ENCODE measurements at regions not wholly inside any gene's neighbourhood (a gene's known extent, or its start where the extent isn't known, plus 50 kb on each side); places are given as distances from the start of the nearest gene placed in this dataset.

DNA sequence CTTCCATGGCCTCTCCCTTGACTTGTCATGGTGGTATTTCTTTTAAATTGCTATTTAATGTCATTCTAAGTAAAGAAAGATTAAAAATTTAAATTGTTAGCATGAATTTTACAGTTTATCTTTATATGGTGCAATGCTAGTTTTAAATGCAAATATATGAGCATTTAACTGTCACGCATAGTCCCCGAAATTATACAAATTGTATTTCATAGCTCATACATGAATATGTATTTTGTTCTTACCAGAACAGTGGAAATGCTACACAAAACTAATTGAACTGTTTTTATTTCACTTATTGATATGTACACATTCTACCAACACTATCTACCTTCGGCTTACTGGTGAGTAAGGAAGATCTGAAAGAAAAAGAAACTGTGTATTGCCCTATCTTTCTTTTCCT is 125.8 kb downstream of the CARTPT start:
- DNase-seq = no peak
- intact Hi-C loops (cut with micrococcal nuclease) = no loop called here
- no peaks in the 10 kb centered on the region for H3K36me3 Mint-ChIP-seq (ENCODE audit: low read depth)
- H3K4me3 Mint-ChIP-seq = no peak overlapping the region
- H3K4me1 Mint-ChIP-seq (ENCODE audit: low read depth) = no peaks in the 10 kb centered on the region
- H3K9me3 Mint-ChIP-seq = peaks cover 2% of the 10 kb centered on the region
- H3K27me3 Mint-ChIP-seq (ENCODE audit: low read depth) = peaks cover 21% of the 10 kb centered on the region
- CTCF ChIA-PET = no interaction called here
- no peak overlapping the region for H3K27ac Mint-ChIP-seq

DNA sequence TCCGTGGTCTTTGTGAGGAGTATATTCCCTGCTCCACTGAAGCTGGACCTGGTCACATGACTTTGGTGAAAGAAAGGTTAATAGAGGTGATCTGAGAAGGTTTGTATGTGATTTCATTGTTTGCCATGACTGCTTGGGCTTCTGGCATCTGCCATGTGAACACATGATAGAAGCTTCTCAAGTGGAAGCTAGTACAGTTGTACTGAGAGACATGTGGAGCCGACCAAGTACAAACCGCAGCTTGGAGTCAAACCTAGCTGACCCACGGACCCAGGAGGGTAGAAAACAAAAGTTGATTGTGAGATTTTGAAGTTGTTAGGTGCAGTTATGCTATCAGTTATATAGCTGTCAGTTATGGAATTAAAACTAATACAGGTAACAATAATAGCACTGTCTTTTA is 140.4 kb downstream of the CARTPT start:
- H3K27me3 Mint-ChIP-seq (ENCODE audit: low read depth) = peaks cover 4% of the 10 kb centered on the region
- H3K9me3 Mint-ChIP-seq = peaks cover 15% of the 10 kb centered on the region
- no peaks in the 10 kb centered on the region for H3K36me3 Mint-ChIP-seq (ENCODE audit: low read depth)
- no peak overlapping the region for H3K4me3 Mint-ChIP-seq
- no peak overlapping the region for H3K27ac Mint-ChIP-seq
- no peak for DNase-seq
- intact Hi-C loops (cut with micrococcal nuclease) = no loop called here
- no peaks in the 10 kb centered on the region for H3K4me1 Mint-ChIP-seq (ENCODE audit: low read depth)
- CTCF ChIA-PET = interaction anchor here (0.7 kb wide), 1 partner anchor 158 kb away, joined by 4 read pairs; no protein-coding TSS in a partner anchor

DNA sequence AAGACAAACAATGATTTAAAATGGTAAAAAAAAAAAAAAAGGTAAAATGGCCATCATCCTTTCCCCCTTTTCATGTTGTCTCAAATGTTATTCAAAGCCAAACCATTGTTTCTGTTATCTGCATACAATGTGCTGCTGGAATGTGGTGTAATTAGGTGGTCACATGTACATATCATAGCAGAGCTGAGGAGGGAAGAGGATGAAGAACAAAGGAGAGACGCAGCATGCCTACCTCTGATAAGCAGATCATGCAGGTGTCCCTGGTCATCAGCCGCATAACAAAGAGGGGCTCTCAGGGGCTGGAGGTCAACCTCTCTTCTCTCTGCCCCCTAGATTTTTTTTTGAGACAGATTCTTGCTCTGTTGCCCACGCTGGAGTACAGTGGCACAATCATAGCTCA is 141.0 kb downstream of the CARTPT start:
- H3K4me3 Mint-ChIP-seq = no peak overlapping the region
- peaks cover 15% of the 10 kb centered on the region for H3K9me3 Mint-ChIP-seq
- DNase-seq = no peak
- no peak overlapping the region for H3K27ac Mint-ChIP-seq
- CTCF ChIA-PET = interaction anchor here (0.7 kb wide), 1 partner anchor 159 kb away, joined by 4 read pairs; no protein-coding TSS in a partner anchor
- H3K36me3 Mint-ChIP-seq (ENCODE audit: low read depth) = no peaks in the 10 kb centered on the region
- H3K27me3 Mint-ChIP-seq (ENCODE audit: low read depth) = peaks cover 4% of the 10 kb centered on the region
- no peaks in the 10 kb centered on the region for H3K4me1 Mint-ChIP-seq (ENCODE audit: low read depth)
- intact Hi-C loops (cut with micrococcal nuclease) = no loop called here

- DNase-seq = no peak
- intact Hi-C loops (cut with micrococcal nuclease) = no loop called here
- peaks cover 6% of the 10 kb centered on the region for H3K27me3 Mint-ChIP-seq (ENCODE audit: low read depth)
- H3K36me3 Mint-ChIP-seq (ENCODE audit: low read depth) = no peaks in the 10 kb centered on the region
- H3K9me3 Mint-ChIP-seq = peaks cover 5% of the 10 kb centered on the region
- no peaks in the 10 kb centered on the region for H3K4me1 Mint-ChIP-seq (ENCODE audit: low read depth)
- no peak overlapping the region for H3K27ac Mint-ChIP-seq
- CTCF ChIA-PET = interaction anchor here (0.7 kb wide), 1 partner anchor 79 kb away, joined by 3 read pairs; no protein-coding TSS in a partner anchor
- H3K4me3 Mint-ChIP-seq = no peak overlapping the region
These were observed 142.6 kb downstream of the CARTPT start for GRCh38 chr5:71861682-71862081.

- Mint-ChIP-seq H3K27ac (no peak overlapping the region), H3K36me3 (ENCODE audit: low read depth) (no peaks in the 10 kb centered on the region), H3K4me3 (no peak overlapping the region), H3K4me1 (ENCODE audit: low read depth) (no peaks in the 10 kb centered on the region), H3K9me3 (peaks cover 4% of the 10 kb centered on the region), H3K27me3 (ENCODE audit: low read depth) (peaks cover 6% of the 10 kb centered on the region)
- CTCF ChIA-PET = interaction anchor here (0.7 kb wide), 1 partner anchor 79 kb away, joined by 3 read pairs; no protein-coding TSS in a partner anchor
- DNase-seq = no peak
- intact Hi-C loops (cut with micrococcal nuclease) = no loop called here
These were observed 143.0 kb downstream of the CARTPT start for GRCh38 chr5:71862087-71862486.

GRCh38 chr5:71862507-71863060 is 143.5 kb downstream of the CARTPT start:
- Mint-ChIP-seq H3K27ac (no peak overlapping the region), H3K36me3 (ENCODE audit: low read depth) (no peaks in the 10 kb centered on the region), H3K27me3 (ENCODE audit: low read depth) (peaks cover 6% of the 10 kb centered on the region), H3K4me3 (no peak overlapping the region), H3K4me1 (ENCODE audit: low read depth) (no peaks in the 10 kb centered on the region), H3K9me3 (peaks cover 4% of the 10 kb centered on the region)
- intact Hi-C loops (cut with micrococcal nuclease) = no loop called here
- DNase-seq = no peak
- CTCF ChIA-PET = no interaction called here

DNA sequence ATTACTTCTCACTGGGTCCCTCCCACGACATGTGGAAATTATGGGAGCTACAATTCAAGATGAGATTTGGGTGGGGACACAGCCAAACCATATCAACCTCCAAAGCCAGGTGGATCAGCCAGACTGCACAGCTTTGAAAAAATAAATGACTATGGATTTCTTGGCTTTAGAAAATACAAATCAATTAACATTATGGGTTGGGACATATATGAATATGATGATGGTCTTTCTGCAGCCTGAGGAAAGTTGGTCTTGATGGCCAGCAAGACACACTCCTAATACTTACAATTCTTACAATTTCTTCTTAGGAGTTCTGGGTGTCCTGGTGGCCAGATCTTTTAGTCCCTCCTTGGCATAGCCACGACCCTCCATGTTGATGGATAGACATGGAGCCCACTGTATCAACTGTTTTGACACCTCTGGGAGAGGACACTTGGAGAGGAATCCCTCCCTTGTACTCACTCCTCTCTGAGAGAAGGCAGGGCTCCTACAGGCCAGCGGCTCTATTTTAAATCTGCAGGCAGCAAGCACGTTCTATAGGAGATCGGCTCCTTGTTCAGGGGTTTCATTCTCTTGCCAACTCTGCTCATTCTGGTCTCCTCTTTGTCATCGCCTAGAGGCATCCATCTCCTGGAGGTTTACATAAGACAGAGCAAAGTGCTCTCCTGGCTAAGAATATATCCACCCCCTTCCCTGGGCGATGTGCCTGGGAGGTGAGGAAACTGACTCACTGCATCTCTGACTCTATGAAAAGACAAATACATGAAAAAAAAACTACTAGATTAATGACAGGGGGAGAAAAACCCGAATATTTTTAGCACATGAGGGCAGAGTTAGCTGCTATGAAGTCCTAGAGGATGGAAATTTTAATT is 145.9 kb downstream of the CARTPT start:
- Mint-ChIP-seq H3K27ac (no peak overlapping the region), H3K4me3 (no peak overlapping the region), H3K36me3 (ENCODE audit: low read depth) (no peaks in the 10 kb centered on the region), H3K9me3 (no peaks in the 10 kb centered on the region), H3K4me1 (ENCODE audit: low read depth) (no peaks in the 10 kb centered on the region), H3K27me3 (ENCODE audit: low read depth) (peaks cover 11% of the 10 kb centered on the region)
- CTCF ChIA-PET = no interaction called here
- no peak for DNase-seq
- intact Hi-C loops (cut with micrococcal nuclease) = no loop called here

DNA sequence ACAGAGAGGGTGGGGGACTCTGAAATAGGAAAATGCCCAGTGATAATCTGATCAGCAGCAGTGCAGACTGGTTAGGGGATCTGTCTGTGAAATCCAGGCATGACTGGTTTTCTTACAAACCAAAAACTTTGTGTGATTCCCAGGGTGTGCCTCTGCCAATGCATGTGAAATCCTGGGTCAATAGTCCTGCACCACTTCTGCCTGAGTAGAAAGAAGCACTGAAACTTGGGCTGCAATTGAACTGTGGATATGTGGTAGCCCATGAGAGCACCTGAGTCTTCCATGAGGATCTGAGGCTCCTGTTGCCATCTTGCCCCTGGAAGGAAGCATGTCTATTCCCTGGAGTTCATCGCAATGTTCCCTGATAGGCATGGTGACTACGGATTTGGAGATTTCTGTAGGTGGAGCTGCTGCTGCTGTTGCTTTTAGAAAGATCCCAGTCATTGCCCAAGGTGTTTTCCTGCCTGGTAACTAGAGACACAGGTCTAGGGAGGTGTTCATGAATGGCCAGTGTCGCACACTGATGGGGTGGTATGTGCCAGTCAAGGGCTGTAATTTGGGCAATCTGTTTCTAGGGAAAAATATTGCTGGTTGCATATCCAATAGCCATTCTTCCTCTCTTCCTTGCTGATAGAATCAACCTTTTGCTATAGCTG is 146.7 kb downstream of the CARTPT start:
- intact Hi-C loops (cut with micrococcal nuclease) = no loop called here
- H3K36me3 Mint-ChIP-seq (ENCODE audit: low read depth) = no peaks in the 10 kb centered on the region
- peaks cover 13% of the 10 kb centered on the region for H3K27me3 Mint-ChIP-seq (ENCODE audit: low read depth)
- H3K4me1 Mint-ChIP-seq (ENCODE audit: low read depth) = no peaks in the 10 kb centered on the region
- H3K9me3 Mint-ChIP-seq = no peaks in the 10 kb centered on the region
- H3K27ac Mint-ChIP-seq = no peak overlapping the region
- no peak overlapping the region for H3K4me3 Mint-ChIP-seq
- no peak for DNase-seq
- CTCF ChIA-PET = no interaction called here

GRCh38 chr5:71872311-71872864 is 153.3 kb downstream of the CARTPT start:
- H3K9me3 Mint-ChIP-seq = no peaks in the 10 kb centered on the region
- H3K27me3 Mint-ChIP-seq (ENCODE audit: low read depth) = peaks cover 18% of the 10 kb centered on the region
- no peaks in the 10 kb centered on the region for H3K4me1 Mint-ChIP-seq (ENCODE audit: low read depth)
- H3K36me3 Mint-ChIP-seq (ENCODE audit: low read depth) = no peaks in the 10 kb centered on the region
- intact Hi-C loops (cut with micrococcal nuclease) = no loop called here
- DNase-seq = no peak
- no peak overlapping the region for H3K4me3 Mint-ChIP-seq
- CTCF ChIA-PET = no interaction called here
- no peak overlapping the region for H3K27ac Mint-ChIP-seq

- Mint-ChIP-seq H3K36me3 (ENCODE audit: low read depth) (no peaks in the 10 kb centered on the region), H3K27ac (no peak overlapping the region), H3K4me3 (no peak overlapping the region), H3K4me1 (ENCODE audit: low read depth) (no peaks in the 10 kb centered on the region), H3K9me3 (no peaks in the 10 kb centered on the region), H3K27me3 (ENCODE audit: low read depth) (peaks cover 18% of the 10 kb centered on the region)
- CTCF ChIA-PET = no interaction called here
- DNase-seq = no peak
- intact Hi-C loops (cut with micrococcal nuclease) = no loop called here
These were observed 154.1 kb downstream of the CARTPT start for GRCh38 chr5:71873191-71873591.

GRCh38 chr5:71874521-71874920 is 155.4 kb downstream of the CARTPT start:
- Mint-ChIP-seq H3K27me3 (ENCODE audit: low read depth) (peaks cover 15% of the 10 kb centered on the region), H3K36me3 (ENCODE audit: low read depth) (no peaks in the 10 kb centered on the region), H3K9me3 (no peaks in the 10 kb centered on the region), H3K27ac (no peak overlapping the region), H3K4me1 (ENCODE audit: low read depth) (no peaks in the 10 kb centered on the region), H3K4me3 (no peak overlapping the region)
- DNase-seq = no peak
- CTCF ChIA-PET = no interaction called here
- intact Hi-C loops (cut with micrococcal nuclease) = no loop called here

DNA sequence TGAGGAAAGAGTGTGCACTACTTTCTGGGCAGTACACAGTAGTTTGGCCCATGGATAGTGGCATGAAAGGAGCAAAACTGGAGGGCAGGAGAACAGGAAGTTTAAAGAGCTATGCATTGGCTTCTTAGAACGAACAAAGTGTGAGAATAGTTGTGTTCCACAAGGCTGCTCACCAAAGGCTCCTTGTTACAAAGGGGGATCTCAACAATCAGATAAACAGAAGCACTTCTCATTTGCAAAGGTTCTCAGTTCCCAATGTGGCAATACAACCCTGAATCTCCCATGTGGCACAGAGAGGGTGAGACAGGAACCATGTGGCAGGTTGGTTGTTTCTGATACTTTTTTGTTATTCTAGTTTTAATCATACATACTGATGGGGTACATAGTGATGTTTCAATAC is 158.4 kb downstream of the CARTPT start:
- CTCF ChIA-PET = no interaction called here
- H3K36me3 Mint-ChIP-seq (ENCODE audit: low read depth) = no peaks in the 10 kb centered on the region
- H3K27ac Mint-ChIP-seq = no peak overlapping the region
- DNase-seq = no peak
- no peaks in the 10 kb centered on the region for H3K9me3 Mint-ChIP-seq
- peaks cover 14% of the 10 kb centered on the region for H3K27me3 Mint-ChIP-seq (ENCODE audit: low read depth)
- no peaks in the 10 kb centered on the region for H3K4me1 Mint-ChIP-seq (ENCODE audit: low read depth)
- intact Hi-C loops (cut with micrococcal nuclease) = no loop called here
- no peak overlapping the region for H3K4me3 Mint-ChIP-seq
